Aorta (tissue), 5 donors: ENCODE measurements at regions not wholly inside any gene's neighbourhood (a gene's known extent, or its start where the extent isn't known, plus 50 kb on each side); places are given as distances from the start of the nearest gene placed in this dataset.
"Not testable (repeated sequence)": the region's sequence is repeated elsewhere in the genome, so short reads cannot be mapped to it uniquely, and the experiment has no call there.

ENCODE experiments used
- ATAC-seq: fragments of 200-7000 bp; cut with Tn5 transposase; one replicate; pipeline ENCODE4 v1.9.1; 2022; ENCODE audit warnings: moderate library complexity; ENCODE audit not compliant: low FRiP score
- DNase-seq, 2 donors: peaks; one replicate each; pipeline ENCODE4 v3.0.0-alpha.2; 2020
- H3K27ac ChIP-seq, 2 donors: one replicate each; pipeline ENCODE4 v1.5.1; 2013; ENCODE audit warnings: low read length in 2 of 2, mild to moderate bottlenecking in 2 of 2, moderate library complexity in 2 of 2, control low read depth in 1 of 2, inconsistent platforms in 1 of 2, low read depth in 1 of 2
- H3K27me3 ChIP-seq, 2 donors: one replicate each; pipeline ENCODE4 v1.6.1; 2013; ENCODE audit warnings: control low read depth in 1 of 2, low read length in 1 of 2, mild to moderate bottlenecking in 1 of 2, moderate library complexity in 1 of 2; ENCODE audit not compliant: insufficient read depth in 2 of 2, control insufficient read depth in 1 of 2
- H3K36me3 ChIP-seq, 2 donors: one replicate each; pipeline ENCODE4 v1.6.1; 2013; ENCODE audit warnings: control low read depth in 1 of 2, low read length in 1 of 2, mild to moderate bottlenecking in 1 of 2; ENCODE audit not compliant: insufficient read depth in 2 of 2, control insufficient read depth in 1 of 2
- H3K4me1 ChIP-seq, 2 donors: one replicate each; pipeline ENCODE4 v1.6.1; 2013; ENCODE audit warnings: low read length in 2 of 2, control low read depth in 1 of 2, mild to moderate bottlenecking in 1 of 2, moderate library complexity in 1 of 2; ENCODE audit not compliant: insufficient read depth in 2 of 2, control insufficient read depth in 1 of 2
- H3K4me3 ChIP-seq, 2 donors: one replicate each; pipeline ENCODE4 v1.5.1; 2013; ENCODE audit warnings: low read length in 2 of 2, control low read depth in 1 of 2, mild to moderate bottlenecking in 1 of 2
- H3K9me3 ChIP-seq: one replicate; pipeline ENCODE4 v1.6.1; 2013; ENCODE audit warnings: mild to moderate bottlenecking, low read length; ENCODE audit not compliant: control insufficient read depth
- WGBS, 2 donors: extraction: QIAGEN DNeasy Blood & Tissue Kit; methylation state at CpG; one replicate each; pipeline ENCODE4 v1.1.7; 2013; 5-methylcytosine and 5-hydroxymethylcytosine counted together
- intact Hi-C, 2 donors: fragments of 100-400 bp; cut with DNase I; formaldehyde crosslinking; loops; one replicate each; pipeline versions ENCODE4 v1.14.2 to v1.15.0; 2022
- donor health status: healthy with polysubstance abuse.
- donor health status: Bipolar disorder and iron deficiency.
- donor health status: DM: no; HTN: no; CAD: no.
- donor health status: DM: no; HTN: no; CAD: no.
- donor health status: DM: yes; HTN: yes; CAD: no.

DNA sequence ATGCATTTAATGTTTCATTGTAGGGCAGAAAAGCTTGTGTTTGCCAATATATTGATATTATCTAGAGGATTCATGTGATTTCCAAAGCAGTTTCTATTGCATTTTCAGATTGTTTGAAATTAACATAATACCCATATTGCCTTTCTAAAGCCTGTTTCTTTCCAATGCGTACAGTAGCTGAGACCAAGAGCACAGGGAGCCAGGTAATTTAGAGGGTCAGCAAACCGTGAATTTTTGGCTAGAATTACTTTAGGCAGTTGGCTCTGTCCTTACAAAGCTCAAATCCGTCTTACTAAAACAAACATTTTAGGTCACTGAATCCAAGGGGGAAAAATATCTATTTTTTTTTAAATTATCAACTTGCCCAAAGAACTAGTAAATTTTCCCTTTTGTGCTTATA lies 604.9 kb upstream of the ADARB2 start:
- ATAC-seq (no peak), DNase-seq (no peak)
- Histone ChIP-seq H3K9me3 (peaks cover 3% of the 10 kb centered on the region), H3K4me3 (no peak overlapping the region), H3K27me3 (no peaks in the 10 kb centered on the region), H3K27ac (no peak overlapping the region), H3K4me1 (no peaks in the 10 kb centered on the region), H3K36me3 (no peaks in the 10 kb centered on the region)
- 59 to 70% methylated on average over 3 of the region's 3 CpGs for WGBS, 2 donors
- intact Hi-C loops: no loop called here

DNA sequence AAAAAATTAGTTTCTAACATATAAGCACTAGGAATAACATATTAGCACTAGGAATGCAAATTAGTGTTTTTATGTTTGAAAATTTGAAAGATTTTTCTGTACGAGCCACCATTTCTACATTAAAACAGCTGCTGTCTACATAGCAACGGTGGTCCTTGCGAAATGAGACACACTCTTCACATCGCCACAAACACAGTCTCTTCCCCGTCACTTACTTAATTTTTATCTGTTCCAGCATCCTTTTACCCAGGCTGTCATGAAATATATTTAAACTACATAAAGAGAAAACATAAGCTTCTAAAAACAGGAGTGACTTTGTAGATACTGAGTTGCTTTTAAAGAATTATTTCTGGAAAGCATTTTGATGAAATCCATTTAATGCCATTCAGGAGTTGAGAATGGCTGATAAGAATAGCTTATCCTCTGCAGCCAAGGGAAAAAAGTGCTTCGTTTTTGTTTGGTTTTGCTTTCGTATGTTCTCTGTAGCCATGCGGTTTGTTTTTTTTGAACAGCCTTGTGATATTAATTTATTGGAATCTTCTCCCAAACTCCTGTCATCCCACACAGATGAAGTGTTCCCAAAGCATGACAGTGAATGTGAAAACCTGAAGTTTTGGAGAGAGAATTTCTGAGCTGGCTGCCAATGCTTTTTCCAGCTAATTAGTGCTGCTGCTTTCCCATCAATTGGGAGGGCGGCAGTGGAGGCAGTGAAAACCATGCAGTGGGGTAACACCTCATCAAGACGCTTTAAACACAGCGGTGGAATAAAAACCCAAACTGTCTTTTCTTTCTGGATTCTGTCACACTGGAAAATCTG lies 603.7 kb upstream of the ADARB2 start:
- Histone ChIP-seq H3K4me1 (no peaks in the 10 kb centered on the region), H3K36me3 (no peaks in the 10 kb centered on the region), H3K27me3 (no peaks in the 10 kb centered on the region), H3K9me3 (peaks cover 3% of the 10 kb centered on the region), H3K27ac (no peak overlapping the region), H3K4me3 (no peak overlapping the region)
- WGBS, 2 donors: 50 to 56% methylated on average over 11 of the region's 11 CpGs
- no peak for ATAC-seq
- DNase-seq: no peak
- intact Hi-C loops: no loop called here

DNA sequence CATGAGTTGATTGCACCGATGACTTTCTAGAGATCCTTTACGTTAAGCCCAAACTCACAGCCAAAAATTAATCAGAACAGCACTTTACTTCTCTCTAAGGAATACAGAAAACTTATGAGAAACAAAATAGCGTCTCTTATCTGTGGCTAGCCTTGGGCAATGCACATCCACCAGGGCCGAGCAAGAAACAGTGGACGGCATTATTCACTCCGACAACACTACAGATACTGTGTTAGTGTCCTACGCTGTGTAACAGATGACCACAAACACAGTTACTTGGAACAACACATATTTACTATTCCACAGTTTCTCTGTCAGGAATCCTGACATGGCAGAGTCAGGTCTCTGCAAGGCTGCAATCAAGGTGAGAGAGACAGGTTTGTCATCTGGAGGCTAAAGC lies 598.3 kb upstream of the ADARB2 start:
- no peaks in the 10 kb centered on the region for H3K4me1 ChIP-seq
- H3K27me3 ChIP-seq: no peaks in the 10 kb centered on the region
- DNase-seq (no peak), ATAC-seq (no peak)
- H3K36me3 ChIP-seq: no peaks in the 10 kb centered on the region
- H3K27ac ChIP-seq: no peak overlapping the region
- WGBS, 2 donors: 67 to 86% methylated on average over 7 of the region's 7 CpGs
- intact Hi-C loops: no loop called here
- peaks cover 3% of the 10 kb centered on the region for H3K9me3 ChIP-seq
- H3K4me3 ChIP-seq: no peak overlapping the region

DNA sequence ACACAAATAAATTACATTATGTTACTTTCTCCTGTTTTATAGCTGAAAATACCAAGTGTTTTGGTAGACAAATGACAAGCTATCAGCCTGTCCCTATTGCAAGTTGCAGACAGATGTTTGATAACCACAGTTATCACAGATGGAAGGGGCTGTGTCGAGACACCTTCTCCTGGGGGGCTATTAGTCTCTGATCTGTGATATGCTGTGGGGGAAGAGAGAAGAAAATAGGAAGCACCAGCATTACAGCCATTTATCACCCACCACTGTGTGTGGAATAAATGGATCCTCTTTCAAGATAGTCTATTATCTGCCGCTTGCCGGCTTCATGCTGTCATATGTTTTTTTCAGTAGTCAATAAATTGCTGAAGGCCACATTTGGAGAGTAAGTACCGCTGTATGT lies 597.2 kb upstream of the ADARB2 start:
- Histone ChIP-seq H3K27me3 (no peaks in the 10 kb centered on the region), H3K9me3 (peaks cover 3% of the 10 kb centered on the region), H3K4me1 (no peaks in the 10 kb centered on the region), H3K4me3 (no peak overlapping the region), H3K36me3 (no peaks in the 10 kb centered on the region), H3K27ac (no peak overlapping the region)
- ATAC-seq: no peak
- no peak for DNase-seq
- 67 to 71% methylated on average over 4 of the region's 4 CpGs for WGBS, 2 donors
- intact Hi-C loops: no loop called here

DNA sequence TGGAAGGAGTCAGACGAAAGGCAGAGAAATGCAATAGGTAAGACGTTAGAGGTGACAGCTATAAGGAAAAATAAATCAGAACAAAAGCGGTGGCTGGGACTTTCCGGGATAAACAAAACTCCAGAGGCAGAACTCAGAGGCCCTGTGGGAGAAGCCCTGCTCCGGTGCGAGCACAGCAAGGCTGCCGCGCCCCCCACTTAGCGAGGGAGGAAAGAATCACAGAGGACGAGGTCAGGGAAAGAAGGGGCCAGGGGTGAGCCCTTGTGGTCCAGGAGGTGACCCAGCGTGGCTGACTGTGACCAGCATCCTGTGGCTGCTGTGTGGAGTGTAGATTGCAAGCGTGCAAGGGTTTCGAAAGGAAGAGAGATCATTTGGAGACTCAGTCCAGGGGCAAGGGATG lies 591.8 kb upstream of the ADARB2 start:
- Histone ChIP-seq H3K9me3 (peaks cover 2% of the 10 kb centered on the region), H3K27ac (no peak overlapping the region), H3K4me3 (no peak overlapping the region), H3K27me3 (no peaks in the 10 kb centered on the region), H3K36me3 (no peaks in the 10 kb centered on the region), H3K4me1 (no peaks in the 10 kb centered on the region)
- no peak for ATAC-seq
- DNase-seq: no peak
- intact Hi-C loops: no loop called here
- WGBS, 2 donors: 52 to 54% methylated on average over 13 of the region's 13 CpGs

- ATAC-seq (no peak), DNase-seq (no peak)
- no peak overlapping the region for H3K4me3 ChIP-seq
- H3K27me3 ChIP-seq: no peaks in the 10 kb centered on the region
- intact Hi-C loops: no loop called here
- peaks cover 2% of the 10 kb centered on the region for H3K9me3 ChIP-seq
- 74 to 75% methylated on average over 6 of the region's 6 CpGs for WGBS, 2 donors
- no peak overlapping the region for H3K27ac ChIP-seq
- no peaks in the 10 kb centered on the region for H3K4me1 ChIP-seq
- no peaks in the 10 kb centered on the region for H3K36me3 ChIP-seq
These were observed 589.1 kb upstream of the ADARB2 start for GRCh38 chr10:2326411-2326810.

DNA sequence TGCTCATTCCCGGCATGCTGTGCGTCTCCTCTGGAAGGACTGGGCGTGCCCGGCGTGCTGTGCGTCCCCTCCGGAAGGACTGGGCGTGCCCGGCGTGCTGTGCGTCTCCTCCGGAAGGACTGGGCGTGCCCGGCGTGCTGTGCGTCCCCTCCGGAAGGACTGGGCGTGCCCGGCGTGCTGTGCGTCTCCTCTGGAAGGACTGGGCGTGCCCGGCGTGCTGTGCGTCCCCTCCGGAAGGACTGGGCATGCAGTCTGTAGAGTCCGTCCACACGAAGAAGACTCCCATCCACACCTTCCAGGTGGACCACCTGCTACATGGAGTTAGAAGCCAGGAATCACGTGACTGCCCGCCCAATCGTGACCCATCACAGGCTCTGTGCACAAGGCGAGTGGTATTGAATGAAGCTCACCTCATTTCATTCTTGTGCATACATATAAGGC lies 577.7 kb upstream of the ADARB2 start:
- 87 to 90% methylated on average over 31 to 32 of the region's 32 CpGs for WGBS, 2 donors
- DNase-seq, H3K27ac ChIP-seq, H3K27me3 ChIP-seq, H3K36me3 ChIP-seq, intact Hi-C loops, ATAC-seq, H3K9me3 ChIP-seq, H3K4me1 ChIP-seq, H3K4me3 ChIP-seq: not testable (repeated sequence)

GRCh38 chr10:2306081-2306480 lies 568.8 kb upstream of the ADARB2 start:
- Histone ChIP-seq H3K27ac (no peak overlapping the region), H3K9me3 (no peaks in the 10 kb centered on the region), H3K4me3 (no peak overlapping the region), H3K36me3 (no peaks in the 10 kb centered on the region), H3K27me3 (no peaks in the 10 kb centered on the region), H3K4me1 (no peaks in the 10 kb centered on the region)
- no peak for DNase-seq
- WGBS, 2 donors: 96 to 97% methylated on average over 1 of the region's 1 CpG
- intact Hi-C loops: no loop called here
- ATAC-seq: no peak

- no peaks in the 10 kb centered on the region for H3K4me1 ChIP-seq
- no peaks in the 10 kb centered on the region for H3K27me3 ChIP-seq
- no peak for DNase-seq
- intact Hi-C loops: no loop called here
- no peak overlapping the region for H3K4me3 ChIP-seq
- WGBS, 2 donors: 59 to 61% methylated on average over 2 of the region's 2 CpGs
- H3K27ac ChIP-seq: no peak overlapping the region
- no peaks in the 10 kb centered on the region for H3K36me3 ChIP-seq
- ATAC-seq: no peak
- H3K9me3 ChIP-seq: no peaks in the 10 kb centered on the region
These were observed 565.8 kb upstream of the ADARB2 start for GRCh38 chr10:2303169-2303568.
